HG02840 (cell line): ENCODE measurements at regions not wholly inside any gene's neighbourhood (a gene's known extent, or its start where the extent isn't known, plus 50 kb on each side); places are given as distances from the start of the nearest gene placed in this dataset.

Experiments
- ATAC-seq: cut with Tn5 transposase; IDR thresholded peaks from one replicate; pipeline ENCODE4 v1.9.1; 2021; ENCODE audit warnings: mild to moderate bottlenecking, moderate library complexity, moderate number of reproducible peaks; ENCODE audit not compliant: unreplicated experiment, low FRiP score

GRCh38 chr1:80779275-80779674 lies 1021.5 kb upstream of the ADGRL2 start:
- ATAC-seq: no peak

GRCh38 chr1:80778094-80778840 lies 1022.5 kb upstream of the ADGRL2 start:
- ATAC-seq: no peak

- ATAC-seq: no peak
Observed at GRCh38 chr1:80776266-80776665, 1024.5 kb upstream of the ADGRL2 start.

DNA sequence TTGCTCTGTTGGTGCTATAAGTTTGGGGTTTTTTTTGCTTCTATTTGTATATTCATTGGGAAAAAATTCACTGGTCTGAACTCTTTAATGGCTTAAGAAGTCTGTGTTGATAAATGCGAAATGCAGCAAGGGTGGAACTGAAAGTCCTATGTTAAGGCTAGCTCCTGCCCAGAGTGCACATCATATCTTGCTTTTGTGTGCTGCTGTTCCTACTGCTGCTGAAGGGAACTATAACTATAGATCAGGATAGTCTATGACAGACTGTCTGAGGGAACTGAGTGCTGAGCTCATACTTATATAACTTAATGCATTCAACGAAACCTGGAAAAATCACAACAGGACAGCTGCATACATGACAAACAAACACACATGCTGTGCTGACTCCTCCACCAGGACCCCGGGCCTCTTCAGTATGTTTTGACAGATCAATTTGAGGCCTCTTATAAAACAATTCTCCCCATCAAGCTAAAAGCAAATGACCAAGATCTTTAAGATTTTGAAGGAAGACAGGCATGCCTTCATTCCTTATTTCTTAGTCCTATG lies 1031.5 kb upstream of the ADGRL2 start:
- no peak for ATAC-seq

DNA sequence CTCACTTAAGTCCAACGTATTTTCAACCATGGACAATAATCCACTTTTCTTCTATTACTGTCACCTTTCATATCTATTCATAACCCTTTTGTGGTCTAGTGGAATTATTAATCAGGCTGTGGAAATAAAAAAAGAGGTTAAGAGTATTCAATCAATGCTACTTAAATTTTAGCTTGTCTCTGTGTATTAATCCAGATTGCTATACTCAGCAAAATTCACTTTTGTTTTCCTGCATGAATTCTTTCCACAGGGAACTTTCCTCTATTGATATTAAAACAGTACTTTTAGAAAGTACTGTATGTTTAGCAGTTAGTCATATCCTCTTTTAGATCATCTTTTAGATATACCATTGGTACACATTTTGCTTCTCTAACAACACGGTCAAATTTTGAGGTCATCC lies 1033.0 kb upstream of the ADGRL2 start:
- ATAC-seq: no peak

DNA sequence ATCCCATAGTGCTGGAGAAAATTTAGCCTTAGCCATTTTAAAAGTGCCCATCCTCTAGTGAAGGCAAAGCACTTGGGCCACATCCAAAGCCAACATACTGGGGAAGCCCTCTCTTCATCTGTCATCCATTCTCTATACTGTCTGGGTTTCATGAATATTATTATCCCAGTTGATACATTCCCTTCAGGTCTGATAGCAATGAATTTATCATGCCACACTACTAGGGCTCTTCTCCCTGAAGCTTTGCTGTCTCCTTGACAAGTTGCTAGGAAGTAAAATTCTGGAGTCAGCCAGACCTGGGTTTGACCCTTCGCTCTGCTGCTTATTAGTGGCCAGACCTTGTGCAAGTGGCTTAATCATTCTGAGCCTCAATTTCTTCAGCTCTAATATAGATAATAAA lies 1041.4 kb upstream of the ADGRL2 start:
- no peak for ATAC-seq

DNA sequence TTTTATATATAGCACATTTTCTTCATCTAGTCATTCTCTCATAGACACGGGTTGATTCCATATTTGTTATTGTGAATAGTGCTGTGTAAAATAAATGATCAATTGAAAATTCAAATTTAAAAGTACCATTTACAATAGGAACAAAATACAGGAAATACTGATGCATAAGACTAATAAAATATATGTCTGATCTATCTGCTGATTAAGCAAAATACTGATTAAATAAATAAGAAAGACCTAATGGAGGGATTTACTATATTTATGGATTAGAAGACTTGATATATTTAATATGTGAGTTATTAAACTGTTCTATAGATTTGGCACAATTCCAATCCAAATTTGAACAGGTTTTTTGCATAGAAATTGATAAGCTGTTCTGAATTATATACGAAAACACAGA lies 1044.8 kb upstream of the ADGRL2 start:
- ATAC-seq: no peak

- ATAC-seq: no peak
Observed at GRCh38 chr1:80751204-80751603, 1049.5 kb upstream of the ADGRL2 start.

DNA sequence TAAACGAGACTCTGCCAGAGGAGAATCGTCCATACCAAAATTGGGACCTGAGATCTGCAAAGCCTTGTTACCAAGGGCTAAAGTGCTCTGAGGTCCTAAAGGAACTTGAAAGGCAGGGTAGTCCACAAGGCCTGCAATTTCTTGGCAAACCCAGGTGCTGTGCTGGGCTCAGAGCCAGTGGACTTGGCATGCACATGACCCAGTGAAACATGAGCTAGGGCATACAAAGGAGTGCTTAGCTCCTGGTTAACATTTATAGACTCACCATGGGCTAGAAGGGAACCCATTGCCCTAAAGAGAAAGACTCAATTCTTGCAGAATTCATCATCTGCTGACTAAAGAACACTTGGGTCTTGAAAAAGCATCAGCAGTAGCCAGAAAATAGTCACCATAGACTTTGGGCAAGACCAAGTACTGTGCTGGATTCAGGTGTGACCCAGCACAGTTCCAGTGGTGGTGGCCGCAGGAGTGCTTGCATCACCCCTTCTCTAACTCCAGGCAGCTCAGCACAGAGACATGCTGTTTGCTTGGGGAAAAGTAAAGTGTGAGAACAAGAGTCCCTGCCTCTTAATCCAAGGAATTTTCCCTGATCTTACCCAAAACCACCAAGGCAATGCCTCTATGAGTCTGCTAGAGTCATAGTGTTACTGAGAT lies 1069.4 kb upstream of the ADGRL2 start:
- ATAC-seq: no peak

- ATAC-seq: no peak
Observed at GRCh38 chr1:80722611-80723010, 1078.1 kb upstream of the ADGRL2 start.

GRCh38 chr1:80706526-80706925 lies 1094.2 kb upstream of the ADGRL2 start:
- ATAC-seq: no peak

DNA sequence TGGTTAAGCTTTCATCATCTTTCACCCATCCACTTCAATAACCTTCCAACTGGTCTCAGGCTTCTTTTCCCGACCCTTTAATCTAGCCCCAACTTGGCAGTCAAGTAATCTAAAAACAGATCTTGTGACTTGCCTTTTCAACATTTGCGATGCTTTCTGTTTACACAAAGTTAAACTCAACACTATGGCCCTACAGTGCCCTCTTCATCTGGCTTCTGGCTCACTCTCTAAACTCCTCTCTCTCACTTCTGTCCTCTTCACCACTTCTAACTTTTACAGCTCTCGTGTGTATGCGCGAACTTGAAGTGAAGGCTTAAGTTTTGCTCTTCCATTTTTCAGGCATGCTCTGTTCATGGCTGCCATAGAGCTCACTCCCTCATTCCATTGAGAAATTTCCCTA lies 1122.3 kb upstream of the ADGRL2 start:
- no peak for ATAC-seq

DNA sequence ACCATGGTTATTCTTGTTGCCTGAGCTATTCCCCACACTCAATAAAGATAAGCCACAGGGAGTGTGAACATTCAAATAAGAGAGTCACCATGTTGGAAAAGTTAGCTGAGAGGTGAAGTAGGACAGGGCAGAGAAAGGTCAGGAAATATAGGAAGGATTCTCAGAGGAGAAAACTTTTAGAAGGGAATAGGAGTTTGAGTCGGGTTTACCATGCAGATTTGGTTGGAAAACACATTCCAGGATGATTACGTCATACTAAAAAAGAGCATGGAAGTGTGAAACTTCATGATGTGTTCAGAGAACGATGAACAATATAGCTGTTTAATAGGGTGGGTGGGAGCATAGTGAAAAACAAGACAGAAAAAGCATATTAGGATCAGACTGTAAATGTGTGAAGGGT lies 1125.3 kb upstream of the ADGRL2 start:
- no peak for ATAC-seq

DNA sequence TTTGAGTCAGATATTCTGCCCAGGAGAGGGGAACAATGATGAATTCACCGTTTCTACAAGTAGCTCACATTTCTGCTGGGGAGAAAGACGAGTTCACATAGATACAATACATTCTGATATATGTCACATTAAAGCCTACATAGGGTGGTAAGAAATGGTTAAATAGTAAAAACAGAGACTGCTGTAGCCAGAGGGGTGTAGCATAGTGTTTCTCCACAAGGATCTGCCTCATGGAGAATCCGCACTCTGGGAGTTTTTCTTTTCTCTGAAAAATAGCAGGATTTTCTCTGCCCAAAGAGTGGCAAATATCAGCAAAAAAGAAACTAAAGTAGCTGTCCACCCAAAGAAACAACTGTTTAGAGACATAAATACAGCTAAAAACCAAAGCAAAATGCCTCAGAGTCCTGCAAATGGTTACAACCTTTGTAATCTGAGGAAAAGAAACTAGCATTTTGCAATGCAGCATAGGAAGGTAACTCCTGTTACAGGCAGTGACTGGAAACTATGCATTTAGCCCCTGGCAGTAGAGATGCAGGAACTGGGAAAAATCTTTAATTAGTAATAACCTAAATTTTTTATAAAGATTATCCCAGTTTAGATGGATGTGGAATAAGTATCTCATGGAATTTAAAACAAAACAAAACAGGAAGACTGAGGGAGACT lies 1126.7 kb upstream of the ADGRL2 start:
- no peak for ATAC-seq

GRCh38 chr1:80668372-80668771 lies 1132.4 kb upstream of the ADGRL2 start:
- ATAC-seq: no peak

- no peak for ATAC-seq
Observed at GRCh38 chr1:80666073-80666472, 1134.7 kb upstream of the ADGRL2 start.

DNA sequence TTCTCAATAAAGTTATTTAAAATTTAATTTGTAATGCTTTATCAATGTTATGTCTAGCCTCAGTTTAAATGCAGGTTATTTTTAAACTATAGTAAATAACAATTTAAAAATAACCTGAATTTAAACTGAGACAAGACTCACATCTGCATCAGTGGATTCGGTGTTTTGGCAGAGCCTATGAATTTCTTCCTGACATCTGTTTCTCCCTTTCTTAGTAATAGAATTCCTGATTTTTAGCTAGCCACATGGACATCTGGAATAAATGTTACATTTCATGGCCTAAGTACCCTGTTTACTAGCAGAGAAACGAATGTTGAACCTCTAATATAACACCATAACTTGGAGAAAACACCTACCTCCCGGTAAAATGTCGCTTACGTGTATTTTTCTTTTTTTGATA lies 1141.6 kb upstream of the ADGRL2 start:
- ATAC-seq: no peak

- no peak for ATAC-seq
Observed at GRCh38 chr1:80657707-80658106, 1143.0 kb upstream of the ADGRL2 start.

DNA sequence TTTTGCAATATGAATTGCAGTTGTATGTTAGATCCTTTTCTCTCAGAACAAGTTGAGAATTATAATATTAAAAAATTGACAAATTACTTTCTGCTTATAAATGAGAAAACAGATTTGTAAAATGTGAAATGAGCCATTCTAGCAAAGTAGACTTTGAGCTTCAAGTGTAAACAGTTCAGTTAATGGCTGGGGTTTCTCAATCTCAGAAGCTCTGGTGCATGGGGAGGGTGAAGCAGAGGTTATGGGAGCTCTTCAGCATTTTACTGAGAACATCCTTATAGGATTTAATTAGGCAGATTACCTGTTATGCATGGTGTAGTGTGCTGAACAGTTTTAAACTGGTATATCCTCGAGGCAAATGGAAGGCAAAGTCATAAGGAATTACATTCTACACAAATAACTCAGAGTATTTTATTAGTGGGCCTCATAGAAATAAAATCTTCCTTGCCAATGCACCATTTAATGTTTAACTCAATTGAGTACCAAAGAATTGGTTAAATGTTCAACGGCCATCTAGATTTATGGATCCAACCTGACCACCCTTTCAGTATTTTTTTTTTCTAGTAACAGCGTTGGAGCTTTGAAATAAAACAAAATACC lies 1143.6 kb upstream of the ADGRL2 start:
- ATAC-seq: no peak

- no peak for ATAC-seq
Observed at GRCh38 chr1:80656641-80657040, 1144.1 kb upstream of the ADGRL2 start.

GRCh38 chr1:80656014-80656636 lies 1144.6 kb upstream of the ADGRL2 start:
- peak; percentile 85 for ATAC-seq
